ENCODE measurements at regions not wholly inside any gene's neighbourhood (a gene's known extent, or its start where the extent isn't known, plus 50 kb on each side); places are given as distances from the start of the nearest gene placed in this dataset.

- no peaks in the 10 kb centered on the region for H4K20me1 ChIP-seq (ENCODE audit: insufficient read depth, poor library complexity, severe bottlenecking)
- H3K36me3 ChIP-seq (replicated peaks; ENCODE audit: insufficient read depth, low read depth), result no peaks in the 10 kb centered on the region
- H2AFZ ChIP-seq, result no peak overlapping the region
- DNase-seq (ENCODE audit: low spot score), result no peak
- peaks cover 3% of the 10 kb centered on the region for H3K27me3 ChIP-seq
- no peaks in the 10 kb centered on the region for H3K9me2 ChIP-seq (replicated peaks; ENCODE audit: insufficient read depth)
- H3K4me1 ChIP-seq (ENCODE audit: insufficient read depth), result peaks cover 5% of the 10 kb centered on the region
- H3K4me3 ChIP-seq, result no peak overlapping the region
- H3K27ac ChIP-seq, result no peak overlapping the region
- TF ChIP-seq CTCF (IDR thresholded peaks at IDR 0.05; ENCODE audit: poor library complexity) (no peak), EZH2phosphoT487 (IDR thresholded peaks at IDR 0.05; ENCODE audit: low read depth, severe bottlenecking, unreplicated experiment) (no peak), EZH2 (IDR thresholded peaks at IDR 0.05; ENCODE audit: borderline replicate concordance) (no peak)
- WGBS (ENCODE audit: low lambda C conversion rate, missing lambda C conversion rate), result 52% methylated on average over 4 of the region's 4 CpGs
- H3K4me2 ChIP-seq, result no peak overlapping the region
- no peaks in the 10 kb centered on the region for H3K79me2 ChIP-seq
- no peaks in the 10 kb centered on the region for H3K9me3 ChIP-seq (ENCODE audit: low read depth)
Measured at GRCh38 chr12:97322388-97322787, 140.2 kb upstream of the RMST start.

GRCh38 chr12:97323154-97323553 lies 139.4 kb upstream of the RMST start:
- peaks cover 5% of the 10 kb centered on the region for H3K4me1 ChIP-seq (ENCODE audit: insufficient read depth)
- TF ChIP-seq CTCF (IDR thresholded peaks at IDR 0.05; ENCODE audit: poor library complexity), result no peak
- no peak for TF ChIP-seq EZH2phosphoT487 (IDR thresholded peaks at IDR 0.05; ENCODE audit: low read depth, severe bottlenecking, unreplicated experiment)
- no peak for TF ChIP-seq EZH2 (IDR thresholded peaks at IDR 0.05; ENCODE audit: borderline replicate concordance)
- no peaks in the 10 kb centered on the region for H3K9me3 ChIP-seq (ENCODE audit: low read depth)
- DNase-seq (ENCODE audit: low spot score), result peak; percentile 22
- H3K4me2 ChIP-seq, result peak overlapping the region; percentile 35
- 40% methylated on average over 4 of the region's 4 CpGs for WGBS (ENCODE audit: low lambda C conversion rate, missing lambda C conversion rate)
- H3K79me2 ChIP-seq, result no peaks in the 10 kb centered on the region
- H3K27ac ChIP-seq, result no peak overlapping the region
- no peak overlapping the region for H2AFZ ChIP-seq
- H3K9me2 ChIP-seq (replicated peaks; ENCODE audit: insufficient read depth), result no peaks in the 10 kb centered on the region
- peaks cover 3% of the 10 kb centered on the region for H3K27me3 ChIP-seq
- H3K4me3 ChIP-seq, result no peak overlapping the region
- no peaks in the 10 kb centered on the region for H4K20me1 ChIP-seq (ENCODE audit: insufficient read depth, poor library complexity, severe bottlenecking)
- H3K36me3 ChIP-seq (replicated peaks; ENCODE audit: insufficient read depth, low read depth), result no peaks in the 10 kb centered on the region

- Histone ChIP-seq H3K27ac (no peak overlapping the region), H3K27me3 (peaks cover 3% of the 10 kb centered on the region), H3K79me2 (no peaks in the 10 kb centered on the region), H2AFZ (no peak overlapping the region), H3K9me2 (replicated peaks; ENCODE audit: insufficient read depth) (no peaks in the 10 kb centered on the region), H3K4me2 (no peak overlapping the region), H4K20me1 (ENCODE audit: insufficient read depth, poor library complexity, severe bottlenecking) (no peaks in the 10 kb centered on the region), H3K4me1 (ENCODE audit: insufficient read depth) (peaks cover 5% of the 10 kb centered on the region), H3K4me3 (no peak overlapping the region), H3K36me3 (replicated peaks; ENCODE audit: insufficient read depth, low read depth) (no peaks in the 10 kb centered on the region), H3K9me3 (ENCODE audit: low read depth) (no peaks in the 10 kb centered on the region)
- TF ChIP-seq EZH2phosphoT487 (IDR thresholded peaks at IDR 0.05; ENCODE audit: low read depth, severe bottlenecking, unreplicated experiment) (no peak), CTCF (IDR thresholded peaks at IDR 0.05; ENCODE audit: poor library complexity) (no peak), EZH2 (IDR thresholded peaks at IDR 0.05; ENCODE audit: borderline replicate concordance) (no peak)
- DNase-seq (ENCODE audit: low spot score), result no peak
- 79% methylated on average over 7 of the region's 7 CpGs for WGBS (ENCODE audit: low lambda C conversion rate, missing lambda C conversion rate)
Measured at GRCh38 chr12:97324471-97324870, 138.1 kb upstream of the RMST start.

GRCh38 chr12:97335115-97335514 lies 127.5 kb upstream of the RMST start:
- no peaks in the 10 kb centered on the region for H4K20me1 ChIP-seq (ENCODE audit: insufficient read depth, poor library complexity, severe bottlenecking)
- H2AFZ ChIP-seq, result no peak overlapping the region
- DNase-seq (ENCODE audit: low spot score), result no peak
- no peak for TF ChIP-seq EZH2phosphoT487 (IDR thresholded peaks at IDR 0.05; ENCODE audit: low read depth, severe bottlenecking, unreplicated experiment)
- TF ChIP-seq CTCF (IDR thresholded peaks at IDR 0.05; ENCODE audit: poor library complexity), result no peak
- TF ChIP-seq EZH2 (IDR thresholded peaks at IDR 0.05; ENCODE audit: borderline replicate concordance), result no peak
- no peaks in the 10 kb centered on the region for H3K79me2 ChIP-seq
- no peaks in the 10 kb centered on the region for H3K27me3 ChIP-seq
- no peaks in the 10 kb centered on the region for H3K9me3 ChIP-seq (ENCODE audit: low read depth)
- H3K4me3 ChIP-seq, result no peak overlapping the region
- H3K9me2 ChIP-seq (replicated peaks; ENCODE audit: insufficient read depth), result no peaks in the 10 kb centered on the region
- no peaks in the 10 kb centered on the region for H3K4me1 ChIP-seq (ENCODE audit: insufficient read depth)
- H3K4me2 ChIP-seq, result no peak overlapping the region
- no peak overlapping the region for H3K27ac ChIP-seq
- 75% methylated on average over 4 of the region's 4 CpGs for WGBS (ENCODE audit: low lambda C conversion rate, missing lambda C conversion rate)
- H3K36me3 ChIP-seq (replicated peaks; ENCODE audit: insufficient read depth, low read depth), result no peaks in the 10 kb centered on the region
